IPS DF 4.7 (cell line): ENCODE measurements at regions not wholly inside any gene's neighbourhood (a gene's known extent, or its start where the extent isn't known, plus 50 kb on each side); places are given as distances from the start of the nearest gene placed in this dataset.
"Not testable (repeated sequence)": the region's sequence is repeated elsewhere in the genome, so short reads cannot be mapped to it uniquely, and the experiment has no call there.

Experiments
- DNase-seq: peaks from one replicate; pipeline ENCODE4 v3.0.0-alpha.2; 2013; ENCODE audit warnings: low spot score; ENCODE audit errors: extremely low read depth

- no peak for DNase-seq
Observed at GRCh38 chr15:35980719-35981118, 434.8 kb upstream of the DPH6 start.

DNA sequence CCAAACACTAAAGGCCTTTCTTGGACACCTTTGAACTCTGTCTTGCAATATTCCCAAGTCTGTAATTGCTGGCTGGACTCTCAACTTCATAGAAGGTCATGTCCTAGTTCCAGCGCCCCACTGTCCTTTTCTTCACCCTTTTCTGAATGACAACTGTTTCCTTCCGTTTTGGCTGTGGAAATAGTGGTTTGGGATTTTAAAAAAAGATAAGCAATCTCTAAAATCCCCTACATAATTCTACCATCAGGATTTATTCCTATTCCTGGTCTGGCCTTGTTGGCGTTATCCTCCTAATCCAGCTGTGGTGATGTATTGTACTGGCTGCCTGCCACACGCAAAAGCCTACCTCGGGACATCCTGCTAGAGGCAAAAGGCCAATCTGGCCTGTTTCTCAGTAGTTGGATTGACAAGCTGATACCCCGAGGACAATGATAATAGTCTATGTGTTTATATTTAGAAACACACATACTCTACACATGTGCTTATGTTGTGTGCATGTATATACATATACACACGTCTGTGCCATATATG, 440.3 kb upstream of the DPH6 start:
- no peak for DNase-seq

DNA sequence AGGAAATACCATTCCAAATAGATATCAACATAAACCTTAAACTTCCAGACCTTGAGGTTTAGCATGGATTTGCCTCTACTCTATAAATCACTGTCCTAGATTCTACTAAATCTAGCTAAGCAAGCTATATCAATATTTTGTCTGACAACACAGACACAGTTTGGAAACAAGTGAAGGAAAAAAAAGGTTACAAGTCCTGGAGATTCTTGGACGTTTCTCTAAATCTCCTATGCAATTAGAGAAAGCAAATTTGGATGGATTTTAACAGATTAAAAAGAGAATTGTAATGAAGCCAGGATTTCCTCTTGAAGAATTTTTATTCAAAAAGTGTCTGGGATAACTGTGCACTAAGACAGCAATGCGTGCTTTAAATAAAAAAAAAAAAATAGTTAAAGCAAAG, 441.1 kb upstream of the DPH6 start:
- DNase-seq = no peak

DNA sequence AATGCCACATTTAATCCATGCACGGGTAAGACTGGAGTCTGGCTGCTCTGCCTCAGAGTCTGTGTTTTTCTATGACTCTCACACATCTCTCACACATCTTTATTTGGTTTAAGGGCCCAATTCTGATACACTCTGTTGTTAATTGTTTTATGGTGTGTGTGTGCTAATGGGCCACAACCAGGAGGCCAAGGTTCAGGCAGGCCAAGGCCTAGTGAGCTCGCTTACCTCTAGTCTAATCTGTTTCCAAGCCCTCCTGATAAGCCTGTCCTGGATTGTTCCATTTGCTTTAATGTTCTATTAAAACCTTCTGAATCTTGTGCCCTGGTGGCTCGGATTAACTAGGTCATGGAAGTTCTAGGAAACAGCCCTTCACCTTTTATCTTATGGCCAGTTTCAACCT, 445.4 kb upstream of the DPH6 start:
- no peak for DNase-seq

DNA sequence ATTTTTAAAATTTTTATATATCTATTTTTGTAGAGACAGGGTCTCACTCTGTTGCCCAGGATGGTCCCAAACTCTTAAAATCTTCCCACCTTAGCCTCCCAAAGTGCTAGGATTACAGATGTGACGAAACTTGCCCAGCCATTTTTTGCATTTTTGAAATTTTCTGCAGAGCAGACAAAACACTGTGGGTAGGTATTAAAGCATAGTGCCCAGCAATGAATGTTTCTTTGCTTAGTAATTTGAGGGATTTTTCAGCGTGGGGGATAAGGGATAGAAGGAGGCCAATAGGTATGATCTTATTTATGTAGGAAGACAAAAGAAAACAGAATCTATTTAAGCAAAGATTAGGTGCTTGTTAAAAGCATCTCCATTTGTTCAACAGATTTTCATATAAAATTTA, 446.8 kb upstream of the DPH6 start:
- no peak for DNase-seq

- DNase-seq = no peak
Observed at GRCh38 chr15:35993196-35993595, 447.2 kb upstream of the DPH6 start.

GRCh38 chr15:35994876-35995275, 448.9 kb upstream of the DPH6 start:
- DNase-seq = no peak

DNA sequence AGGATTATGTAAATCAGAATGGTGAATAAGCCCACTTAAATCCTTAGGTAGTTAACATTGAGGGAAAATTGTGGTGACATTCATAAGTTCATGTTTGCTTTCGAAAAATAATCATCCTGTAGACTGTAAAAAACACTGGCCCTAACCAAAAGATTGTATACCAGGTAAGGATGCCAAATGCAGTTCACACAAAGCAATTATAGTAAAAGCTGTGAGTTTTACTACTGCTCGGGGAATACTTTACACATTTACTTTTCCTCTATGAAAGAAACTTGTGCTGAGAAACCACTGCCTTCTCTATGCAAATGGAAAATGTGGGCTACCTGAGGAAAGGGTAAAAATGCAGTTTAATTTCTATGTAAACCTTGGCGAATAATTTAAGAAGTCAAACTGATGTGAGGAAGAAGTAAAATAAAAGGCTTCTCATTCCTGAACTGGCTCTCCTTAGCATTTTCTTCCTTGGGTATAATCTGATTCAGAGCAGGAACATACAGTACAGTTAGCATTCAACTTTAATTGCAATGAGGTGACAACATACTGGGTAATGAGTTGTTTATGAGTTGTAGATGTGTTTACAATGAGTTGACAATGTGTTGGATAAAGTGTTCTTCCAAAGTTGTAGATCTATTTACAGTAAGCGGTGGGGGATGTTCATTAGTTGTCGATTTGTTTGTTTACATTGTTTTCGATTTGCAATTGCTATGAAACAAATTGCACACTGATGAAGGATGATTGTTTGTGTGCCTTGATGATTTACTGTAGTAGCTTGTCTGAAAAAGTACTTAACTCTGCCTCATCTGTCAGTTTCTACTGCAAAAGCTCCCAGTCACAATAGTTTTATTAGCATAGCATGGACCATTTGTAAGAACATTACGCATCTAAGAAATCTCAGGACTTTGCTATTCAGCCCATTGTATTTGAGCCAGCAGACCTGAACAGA, 453.0 kb upstream of the DPH6 start:
- no peak for DNase-seq

- no peak for DNase-seq
Observed at GRCh38 chr15:36004891-36005490, 459.0 kb upstream of the DPH6 start.

- DNase-seq = no peak
Observed at GRCh38 chr15:36005542-36005941, 459.6 kb upstream of the DPH6 start.

GRCh38 chr15:36007699-36008098, 461.7 kb upstream of the DPH6 start:
- DNase-seq = no peak

- DNase-seq = no peak
Observed at GRCh38 chr15:36008719-36009118, 462.8 kb upstream of the DPH6 start.

DNA sequence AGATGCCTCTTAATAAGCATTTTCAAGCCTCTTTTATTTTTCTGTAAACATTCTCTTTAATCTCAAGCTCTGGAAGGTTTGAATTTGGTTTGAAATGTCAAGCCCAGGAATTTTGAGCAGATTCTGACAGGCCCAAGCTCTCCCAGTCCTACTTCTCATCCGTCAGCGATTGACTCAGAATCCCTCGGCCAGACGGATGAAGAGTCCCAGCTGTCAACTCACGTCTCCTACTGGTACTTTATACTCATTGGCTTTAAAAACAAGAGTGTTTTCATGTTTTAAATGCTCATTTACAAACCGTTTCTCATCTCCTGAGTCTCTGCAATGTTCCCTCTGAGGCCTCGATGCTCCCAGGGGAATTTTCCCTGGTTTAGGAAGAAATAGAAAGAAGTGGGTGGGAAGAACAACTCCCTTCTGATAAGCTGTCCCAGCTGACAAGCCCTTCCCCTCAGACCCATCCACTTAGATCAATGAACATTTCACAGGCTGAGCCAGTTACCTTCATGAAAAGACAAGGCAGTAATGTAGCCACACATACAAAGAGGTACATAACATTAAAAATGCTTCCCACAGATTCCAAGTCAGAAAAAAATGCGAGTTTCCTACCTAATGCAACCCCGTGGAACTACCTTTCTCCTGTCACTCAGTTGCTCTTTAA, 478.2 kb upstream of the DPH6 start:
- DNase-seq = no peak

GRCh38 chr15:36026627-36027283, 480.8 kb upstream of the DPH6 start:
- DNase-seq = no peak

DNA sequence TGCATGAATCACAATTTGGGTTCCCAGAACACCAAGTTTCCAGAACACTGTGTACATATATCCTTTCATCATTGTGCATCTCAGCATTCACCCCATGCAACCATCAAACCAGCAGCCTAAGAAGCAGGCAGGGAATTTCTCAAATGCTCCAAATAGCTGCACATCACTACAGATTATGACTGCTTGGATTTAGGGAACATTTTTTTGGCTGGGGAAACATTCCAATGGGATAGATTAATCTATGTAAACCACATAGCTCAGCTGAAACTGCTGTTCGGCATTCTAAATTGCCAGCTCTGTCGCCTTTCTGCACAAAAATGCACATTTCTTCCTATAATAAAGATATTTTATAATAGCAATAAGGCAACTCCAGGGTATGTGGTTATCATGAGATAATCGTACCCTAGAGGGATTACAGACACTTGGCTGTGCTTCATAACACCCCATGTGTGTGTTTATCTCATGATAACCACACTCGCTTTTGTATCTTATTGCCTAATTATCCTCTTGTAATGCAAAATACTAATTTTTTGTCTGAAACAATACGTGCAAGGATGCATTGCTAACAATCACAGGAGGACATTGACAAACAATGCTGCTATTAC, 483.7 kb upstream of the DPH6 start:
- no peak for DNase-seq

GRCh38 chr15:36039996-36040572, 494.1 kb upstream of the DPH6 start:
- no peak for DNase-seq

DNA sequence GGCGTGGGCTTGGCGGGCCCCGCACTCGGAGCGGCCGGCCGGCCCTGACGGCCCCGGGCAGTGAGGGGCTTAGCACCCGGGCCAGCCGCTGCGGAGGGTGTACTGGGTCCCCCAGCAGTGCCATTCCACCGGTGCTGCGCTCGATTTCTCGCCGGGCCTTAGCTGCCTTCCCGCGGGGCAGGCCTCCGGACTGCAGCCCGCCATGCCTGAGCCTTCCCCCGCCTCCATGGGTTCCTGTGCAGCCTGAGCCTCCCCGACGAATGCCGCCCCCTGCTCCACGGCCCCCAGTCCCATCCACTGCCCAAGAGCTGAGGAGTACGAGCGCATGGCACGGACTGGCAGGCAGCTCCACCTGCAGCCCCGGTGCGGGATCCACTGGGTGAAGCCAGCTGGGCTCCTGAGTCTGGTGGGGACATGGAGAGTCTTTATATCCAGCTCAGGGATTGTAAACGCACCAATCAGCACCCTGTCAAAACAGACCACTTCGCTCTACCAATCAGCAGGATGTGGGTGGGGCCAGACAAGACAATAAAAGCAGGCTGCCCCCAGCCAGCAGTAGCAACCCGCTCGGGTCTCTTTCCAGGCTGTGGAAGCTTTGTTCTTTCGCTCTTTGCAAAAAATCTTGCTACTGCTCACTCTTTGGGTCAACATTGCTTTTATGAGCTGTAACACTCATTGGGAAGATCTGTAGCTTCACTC, 501.2 kb upstream of the DPH6 start:
- DNase-seq = not testable (repeated sequence)

DNA sequence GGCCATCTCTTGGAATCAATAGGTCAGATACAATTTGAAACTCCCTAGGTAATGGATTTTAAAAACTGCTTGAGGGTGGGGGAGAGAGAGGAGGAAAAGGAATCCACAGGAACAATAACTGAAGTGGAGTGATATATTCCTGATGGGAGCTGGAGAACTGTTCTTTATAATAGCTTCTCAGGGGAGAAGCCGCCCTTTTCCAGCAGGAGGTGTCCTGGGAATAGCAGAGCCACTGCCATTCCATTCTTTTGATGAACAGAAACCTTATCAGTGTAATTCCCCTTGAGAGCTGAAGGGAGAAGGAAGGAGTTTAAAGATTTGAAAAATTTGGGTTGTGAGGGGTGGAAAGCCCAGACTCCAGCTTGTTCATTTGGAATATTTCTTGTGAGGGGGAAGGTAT, 504.9 kb upstream of the DPH6 start:
- no peak for DNase-seq

DNA sequence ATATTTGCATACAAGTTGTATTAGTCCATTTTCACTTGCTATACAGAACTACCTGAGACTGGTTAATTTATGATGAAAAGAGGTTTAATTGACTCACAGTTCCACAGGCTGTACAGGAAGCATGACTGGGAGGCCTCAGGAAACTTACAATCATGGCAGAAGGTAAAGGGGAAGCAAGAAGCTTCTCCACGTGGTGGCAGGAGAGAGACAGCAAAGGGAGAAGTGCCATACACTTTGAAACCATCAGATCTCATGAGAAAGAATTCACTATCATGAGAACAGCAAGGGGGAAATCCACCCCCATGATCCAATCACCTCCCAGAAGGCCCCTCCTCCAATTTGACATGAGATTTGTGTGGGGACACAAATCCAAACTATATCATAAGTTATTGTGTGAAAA, 506.7 kb upstream of the DPH6 start:
- DNase-seq = not testable (repeated sequence)

DNA sequence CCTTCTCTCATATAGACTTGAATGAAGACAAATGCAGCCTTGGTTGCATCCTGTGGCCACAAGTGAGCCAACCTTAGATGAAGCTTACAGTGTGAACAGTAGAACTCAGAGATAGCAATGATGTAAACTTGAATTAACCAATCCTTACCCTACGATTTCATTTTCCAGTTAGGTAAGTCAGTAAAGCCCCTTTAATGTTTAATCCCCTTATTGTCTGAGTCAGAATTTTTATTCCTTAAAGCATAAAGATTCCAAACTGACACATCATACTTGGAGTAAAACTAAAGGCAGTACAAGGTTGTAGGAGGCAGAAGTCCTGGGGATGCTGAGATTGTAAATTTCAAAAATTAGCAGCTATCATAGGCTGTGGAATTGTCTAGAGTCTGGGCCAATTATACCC, 507.8 kb upstream of the DPH6 start:
- DNase-seq = no peak
